ENCODE measurements at regions not wholly inside any gene's neighbourhood (a gene's known extent, or its start where the extent isn't known, plus 50 kb on each side); places are given as distances from the start of the nearest gene placed in this dataset.
A peak's percentile ranks its signal among the peaks of the same experiment; 100 is the strongest.

DNA sequence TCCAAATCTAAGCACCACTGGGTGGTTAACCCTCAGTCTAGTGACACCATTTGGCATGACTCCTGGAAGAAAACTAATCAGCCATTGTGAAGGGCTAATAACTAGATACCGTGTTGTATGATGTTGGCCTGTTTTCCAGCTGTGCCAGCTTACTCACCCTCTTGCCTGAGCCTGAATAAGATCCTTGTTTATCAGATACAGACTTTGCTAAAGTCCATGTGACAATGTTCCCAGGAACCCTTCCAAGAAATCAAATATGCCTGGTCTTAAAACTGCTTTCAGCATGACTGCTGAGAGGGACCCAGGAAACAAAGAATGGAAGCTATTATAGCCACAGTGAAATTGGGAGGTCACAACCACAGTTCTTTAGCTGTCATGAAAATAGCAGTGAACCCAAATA, 640.8 kb upstream of the INTU start:
- Histone ChIP-seq H3K27ac (ENCODE audit: low read depth, low read length) (no peak overlapping the region), H3K4me2 (ENCODE audit: low read length) (no peak overlapping the region), H2AFZ (ENCODE audit: low read depth, low read length) (no peak overlapping the region), H3K9me3 (ENCODE audit: insufficient read depth, low read depth, low read length) (no peaks in the 10 kb centered on the region), H3K27me3 (ENCODE audit: insufficient read depth, low read length) (no peaks in the 10 kb centered on the region), H3K4me1 (ENCODE audit: insufficient read depth, low read length) (no peaks in the 10 kb centered on the region), H3K4me3 (ENCODE audit: insufficient read depth, low read depth, low read length) (no peak overlapping the region), H3K79me2 (ENCODE audit: insufficient read depth, low read length) (no peaks in the 10 kb centered on the region), H4K20me1 (ENCODE audit: insufficient read depth, low read length) (no peaks in the 10 kb centered on the region), H3K9ac (ENCODE audit: low read length) (no peak overlapping the region), H3K36me3 (ENCODE audit: insufficient read depth, low read length) (no peaks in the 10 kb centered on the region)
- FAIRE-seq (no peak), DNase-seq (ENCODE audit: low read depth) (peak; percentile 32)
- H3K36me3 Mint-ChIP-seq (ENCODE audit: low read depth, unreplicated experiment): no peaks in the 10 kb centered on the region
- H3K27ac Mint-ChIP-seq (ENCODE audit: unreplicated experiment): no peak overlapping the region
- no peaks in the 10 kb centered on the region for H3K4me1 Mint-ChIP-seq (ENCODE audit: low read depth, unreplicated experiment)
- no peak overlapping the region for H3K4me3 Mint-ChIP-seq (ENCODE audit: unreplicated experiment)
- TF ChIP-seq, protein P1, sequence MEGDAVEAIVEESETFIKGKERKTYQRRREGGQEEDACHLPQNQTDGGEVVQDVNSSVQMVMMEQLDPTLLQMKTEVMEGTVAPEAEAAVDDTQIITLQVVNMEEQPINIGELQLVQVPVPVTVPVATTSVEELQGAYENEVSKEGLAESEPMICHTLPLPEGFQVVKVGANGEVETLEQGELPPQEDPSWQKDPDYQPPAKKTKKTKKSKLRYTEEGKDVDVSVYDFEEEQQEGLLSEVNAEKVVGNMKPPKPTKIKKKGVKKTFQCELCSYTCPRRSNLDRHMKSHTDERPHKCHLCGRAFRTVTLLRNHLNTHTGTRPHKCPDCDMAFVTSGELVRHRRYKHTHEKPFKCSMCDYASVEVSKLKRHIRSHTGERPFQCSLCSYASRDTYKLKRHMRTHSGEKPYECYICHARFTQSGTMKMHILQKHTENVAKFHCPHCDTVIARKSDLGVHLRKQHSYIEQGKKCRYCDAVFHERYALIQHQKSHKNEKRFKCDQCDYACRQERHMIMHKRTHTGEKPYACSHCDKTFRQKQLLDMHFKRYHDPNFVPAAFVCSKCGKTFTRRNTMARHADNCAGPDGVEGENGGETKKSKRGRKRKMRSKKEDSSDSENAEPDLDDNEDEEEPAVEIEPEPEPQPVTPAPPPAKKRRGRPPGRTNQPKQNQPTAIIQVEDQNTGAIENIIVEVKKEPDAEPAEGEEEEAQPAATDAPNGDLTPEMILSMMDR (IDR thresholded peaks at IDR 0.05; ENCODE audit: insufficient read depth, low read depth, low read length): no peak
- TF ChIP-seq EZH2 (IDR thresholded peaks at IDR 0.05; ENCODE audit: insufficient read depth, low read length): no peak
- H3K27me3 Mint-ChIP-seq (ENCODE audit: low read depth, unreplicated experiment): no peaks in the 10 kb centered on the region
- H3K9me3 Mint-ChIP-seq (ENCODE audit: unreplicated experiment): no peaks in the 10 kb centered on the region

DNA sequence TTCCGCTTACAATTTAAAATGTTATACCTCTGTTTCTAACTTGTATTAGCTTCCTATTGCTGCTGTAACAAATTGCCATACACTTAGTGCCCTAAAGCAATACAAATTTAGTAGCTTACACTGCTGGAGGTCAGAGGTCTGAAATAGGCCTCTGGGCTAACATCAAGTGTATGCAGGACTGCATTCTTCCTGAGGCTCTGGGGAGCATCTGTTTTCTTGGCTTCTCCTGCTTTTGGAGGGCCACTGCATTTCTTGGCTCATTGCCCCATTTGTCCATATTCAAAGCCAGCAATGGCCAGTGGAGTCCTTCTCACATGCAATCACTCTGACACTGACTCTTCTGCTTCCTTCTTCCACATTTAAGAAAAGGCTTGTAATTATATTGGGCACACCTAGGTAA, 639.8 kb upstream of the INTU start:
- Histone ChIP-seq H3K9me3 (ENCODE audit: insufficient read depth, low read depth, low read length) (no peaks in the 10 kb centered on the region), H3K4me3 (ENCODE audit: insufficient read depth, low read depth, low read length) (no peak overlapping the region), H3K27me3 (ENCODE audit: insufficient read depth, low read length) (no peaks in the 10 kb centered on the region), H3K36me3 (ENCODE audit: insufficient read depth, low read length) (no peaks in the 10 kb centered on the region), H2AFZ (ENCODE audit: low read depth, low read length) (no peak overlapping the region), H3K79me2 (ENCODE audit: insufficient read depth, low read length) (no peaks in the 10 kb centered on the region), H3K4me2 (ENCODE audit: low read length) (no peak overlapping the region), H4K20me1 (ENCODE audit: insufficient read depth, low read length) (no peaks in the 10 kb centered on the region), H3K27ac (ENCODE audit: low read depth, low read length) (no peak overlapping the region), H3K4me1 (ENCODE audit: insufficient read depth, low read length) (no peaks in the 10 kb centered on the region), H3K9ac (ENCODE audit: low read length) (no peak overlapping the region)
- TF ChIP-seq, protein P1 (IDR thresholded peaks at IDR 0.05; ENCODE audit: insufficient read depth, low read depth, low read length): no peak
- TF ChIP-seq EZH2 (IDR thresholded peaks at IDR 0.05; ENCODE audit: insufficient read depth, low read length): no peak
- H3K4me1 Mint-ChIP-seq (ENCODE audit: low read depth, unreplicated experiment): no peaks in the 10 kb centered on the region
- no peaks in the 10 kb centered on the region for H3K27me3 Mint-ChIP-seq (ENCODE audit: low read depth, unreplicated experiment)
- DNase-seq (ENCODE audit: low read depth) (no peak), FAIRE-seq (no peak)
- no peak overlapping the region for H3K4me3 Mint-ChIP-seq (ENCODE audit: unreplicated experiment)
- H3K27ac Mint-ChIP-seq (ENCODE audit: unreplicated experiment): no peak overlapping the region
- no peaks in the 10 kb centered on the region for H3K9me3 Mint-ChIP-seq (ENCODE audit: unreplicated experiment)
- no peaks in the 10 kb centered on the region for H3K36me3 Mint-ChIP-seq (ENCODE audit: low read depth, unreplicated experiment)

DNA sequence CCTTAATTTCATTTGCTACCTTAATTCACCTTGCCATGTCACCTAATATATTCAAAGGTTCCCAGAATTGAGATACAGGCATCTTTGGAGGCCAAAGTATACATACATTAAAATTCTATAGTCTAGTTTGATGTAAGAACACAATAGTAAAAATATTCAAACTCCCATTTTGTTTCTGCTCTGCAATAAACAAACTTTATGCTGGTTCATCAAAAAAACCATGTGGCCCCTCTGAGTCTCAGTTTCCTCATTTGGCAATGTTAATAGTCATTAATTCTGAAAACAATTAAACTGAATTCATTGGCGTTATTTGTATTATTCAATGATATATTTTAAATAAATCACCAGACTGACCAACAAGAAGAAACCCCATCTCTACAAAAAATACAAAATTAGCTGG, 639.4 kb upstream of the INTU start:
- H3K9ac ChIP-seq (ENCODE audit: low read length): no peak overlapping the region
- no peak overlapping the region for H3K27ac ChIP-seq (ENCODE audit: low read depth, low read length)
- H3K79me2 ChIP-seq (ENCODE audit: insufficient read depth, low read length): no peaks in the 10 kb centered on the region
- H3K27ac Mint-ChIP-seq (ENCODE audit: unreplicated experiment): no peak overlapping the region
- H3K36me3 Mint-ChIP-seq (ENCODE audit: low read depth, unreplicated experiment): no peaks in the 10 kb centered on the region
- H3K4me3 Mint-ChIP-seq (ENCODE audit: unreplicated experiment): no peak overlapping the region
- no peaks in the 10 kb centered on the region for H3K4me1 Mint-ChIP-seq (ENCODE audit: low read depth, unreplicated experiment)
- no peak overlapping the region for H2AFZ ChIP-seq (ENCODE audit: low read depth, low read length)
- H3K27me3 ChIP-seq (ENCODE audit: insufficient read depth, low read length): no peaks in the 10 kb centered on the region
- DNase-seq (ENCODE audit: low read depth) (no peak), FAIRE-seq (no peak)
- H3K9me3 ChIP-seq (ENCODE audit: insufficient read depth, low read depth, low read length): no peaks in the 10 kb centered on the region
- no peak for TF ChIP-seq EZH2 (IDR thresholded peaks at IDR 0.05; ENCODE audit: insufficient read depth, low read length)
- TF ChIP-seq, protein P1 (IDR thresholded peaks at IDR 0.05; ENCODE audit: insufficient read depth, low read depth, low read length): no peak
- no peaks in the 10 kb centered on the region for H3K9me3 Mint-ChIP-seq (ENCODE audit: unreplicated experiment)
- H3K4me1 ChIP-seq (ENCODE audit: insufficient read depth, low read length): no peaks in the 10 kb centered on the region
- no peaks in the 10 kb centered on the region for H4K20me1 ChIP-seq (ENCODE audit: insufficient read depth, low read length)
- no peak overlapping the region for H3K4me2 ChIP-seq (ENCODE audit: low read length)
- no peak overlapping the region for H3K4me3 ChIP-seq (ENCODE audit: insufficient read depth, low read depth, low read length)
- no peaks in the 10 kb centered on the region for H3K27me3 Mint-ChIP-seq (ENCODE audit: low read depth, unreplicated experiment)
- no peaks in the 10 kb centered on the region for H3K36me3 ChIP-seq (ENCODE audit: insufficient read depth, low read length)
